HUDEP-2 (cell line): ENCODE measurements at regions not wholly inside any gene's neighbourhood (a gene's known extent, or its start where the extent isn't known, plus 50 kb on each side); places are given as distances from the start of the nearest gene placed in this dataset.

Source experiments
- DNase-seq, 76 experiments: peaks; one replicate each; lab custom pipeline; 2025; ENCODE audit not compliant: unreplicated experiment in 76 of 76; lab: John Stamatoyannopoulos, UW

- no peak for DNase-seq
Observed at GRCh38 chr9:18020121-18020745, 441.4 kb downstream of the SH3GL2 start.

- DNase-seq = no peak
Observed at GRCh38 chr9:18022642-18023041, 443.8 kb downstream of the SH3GL2 start.

GRCh38 chr9:18023332-18023731 lies 444.5 kb downstream of the SH3GL2 start:
- no peak for DNase-seq

- DNase-seq = no peak
Observed at GRCh38 chr9:18032636-18033035, 441.3 kb upstream of the ADAMTSL1 start.

GRCh38 chr9:18036422-18037187 lies 437.3 kb upstream of the ADAMTSL1 start:
- DNase-seq = no peak

- DNase-seq = no peak
Observed at GRCh38 chr9:18037981-18038380, 436.0 kb upstream of the ADAMTSL1 start.

GRCh38 chr9:18040327-18040726 lies 433.6 kb upstream of the ADAMTSL1 start:
- DNase-seq = no peak

GRCh38 chr9:18043978-18044377 lies 430.0 kb upstream of the ADAMTSL1 start:
- DNase-seq = no peak

- no peak for DNase-seq
Observed at GRCh38 chr9:18045326-18045725, 428.6 kb upstream of the ADAMTSL1 start.

- no peak for DNase-seq
Observed at GRCh38 chr9:18046068-18046467, 427.9 kb upstream of the ADAMTSL1 start.

GRCh38 chr9:18051638-18052037 lies 422.3 kb upstream of the ADAMTSL1 start:
- DNase-seq = no peak

- DNase-seq = no peak
Observed at GRCh38 chr9:18052060-18052459, 421.9 kb upstream of the ADAMTSL1 start.

- DNase-seq = no peak
Observed at GRCh38 chr9:18056269-18056992, 417.5 kb upstream of the ADAMTSL1 start.

- DNase-seq = no peak
Observed at GRCh38 chr9:18056993-18057369, 417.0 kb upstream of the ADAMTSL1 start.

GRCh38 chr9:18058564-18059442 lies 415.1 kb upstream of the ADAMTSL1 start:
- DNase-seq = no peak

- DNase-seq = no peak
Observed at GRCh38 chr9:18059447-18059846, 414.5 kb upstream of the ADAMTSL1 start.

- DNase-seq = peak in 1 of 76 experiments; percentile 3
Observed at GRCh38 chr9:18060269-18060934, 413.6 kb upstream of the ADAMTSL1 start.

- no peak for DNase-seq
Observed at GRCh38 chr9:18061332-18061731, 412.6 kb upstream of the ADAMTSL1 start.

- no peak for DNase-seq
Observed at GRCh38 chr9:18061856-18062255, 412.1 kb upstream of the ADAMTSL1 start.

- DNase-seq = no peak
Observed at GRCh38 chr9:18063856-18064390, 410.0 kb upstream of the ADAMTSL1 start.
